ENCODE measurements at regions not wholly inside any gene's neighbourhood (a gene's known extent, or its start where the extent isn't known, plus 50 kb on each side); places are given as distances from the start of the nearest gene placed in this dataset.

- no peak overlapping the region for H3K27ac ChIP-seq (ENCODE audit: low read depth, low read length)
- H3K27me3 Mint-ChIP-seq (ENCODE audit: insufficient read depth), result peaks cover 21% of the 10 kb centered on the region
- no peak overlapping the region for H3K27ac Mint-ChIP-seq
- H3K4me1 Mint-ChIP-seq, result no peaks in the 10 kb centered on the region
- TF ChIP-seq CTCF (conservative IDR thresholded peaks at IDR 0.05), result no peak
- H3K36me3 Mint-ChIP-seq (ENCODE audit: low read depth), result no peaks in the 10 kb centered on the region
- 88% methylated on average over 3 of the region's 3 CpGs; no CpG with 5 or more reads in 1 of the 2 experiments for WGBS, 2 experiments (ENCODE audit: insufficient coverage in 1 of 2, insufficient read length in 1 of 2)
- no peaks in the 10 kb centered on the region for H3K4me1 ChIP-seq (ENCODE audit: control insufficient read depth, insufficient read depth, low read length)
- H3K9me3 ChIP-seq (ENCODE audit: control insufficient read depth, low read length), result no peaks in the 10 kb centered on the region
- H3K27me3 ChIP-seq (ENCODE audit: control insufficient read depth, insufficient read depth, low read length, poor library complexity, severe bottlenecking), result peaks cover 14% of the 10 kb centered on the region
- no peak overlapping the region for H3K9ac ChIP-seq (ENCODE audit: extremely low read depth, low read length, poor library complexity, severe bottlenecking)
- peaks cover 2% of the 10 kb centered on the region for H3K9me3 Mint-ChIP-seq
- no peak for DNase-seq
- no peak overlapping the region for H3K4me3 Mint-ChIP-seq
- H3K36me3 ChIP-seq (ENCODE audit: control insufficient read depth, insufficient read depth, low read length), result no peaks in the 10 kb centered on the region
- no peak overlapping the region for H3K4me3 ChIP-seq (ENCODE audit: low read length)
Observed at GRCh38 chr5:5951953-5952352, 426.4 kb downstream of the MED10 start.

GRCh38 chr5:5950658-5951057 is 427.7 kb downstream of the MED10 start:
- Mint-ChIP-seq H3K9me3 (no peaks in the 10 kb centered on the region), H3K27me3 (ENCODE audit: insufficient read depth) (peaks cover 17% of the 10 kb centered on the region), H3K4me1 (no peaks in the 10 kb centered on the region), H3K27ac (no peak overlapping the region), H3K36me3 (ENCODE audit: low read depth) (no peaks in the 10 kb centered on the region), H3K4me3 (no peak overlapping the region)
- DNase-seq, result no peak
- Histone ChIP-seq H3K36me3 (ENCODE audit: control insufficient read depth, insufficient read depth, low read length) (no peaks in the 10 kb centered on the region), H3K27ac (ENCODE audit: low read depth, low read length) (no peak overlapping the region), H3K9ac (ENCODE audit: extremely low read depth, low read length, poor library complexity, severe bottlenecking) (no peak overlapping the region), H3K4me3 (ENCODE audit: low read length) (no peak overlapping the region), H3K4me1 (ENCODE audit: control insufficient read depth, insufficient read depth, low read length) (no peaks in the 10 kb centered on the region), H3K27me3 (ENCODE audit: control insufficient read depth, insufficient read depth, low read length, poor library complexity, severe bottlenecking) (peaks cover 14% of the 10 kb centered on the region), H3K9me3 (ENCODE audit: control insufficient read depth, low read length) (no peaks in the 10 kb centered on the region)
- WGBS, 2 experiments (ENCODE audit: insufficient coverage in 1 of 2, insufficient read length in 1 of 2), result 83 to 87% methylated on average over 5 of the region's 5 CpGs
- no peak for TF ChIP-seq CTCF (conservative IDR thresholded peaks at IDR 0.05)

- no peak for TF ChIP-seq CTCF (conservative IDR thresholded peaks at IDR 0.05)
- Mint-ChIP-seq H3K9me3 (no peaks in the 10 kb centered on the region), H3K27ac (no peak overlapping the region), H3K27me3 (ENCODE audit: insufficient read depth) (no peaks in the 10 kb centered on the region), H3K36me3 (ENCODE audit: low read depth) (no peaks in the 10 kb centered on the region), H3K4me1 (no peaks in the 10 kb centered on the region), H3K4me3 (no peak overlapping the region)
- Histone ChIP-seq H3K27me3 (ENCODE audit: control insufficient read depth, insufficient read depth, low read length, poor library complexity, severe bottlenecking) (peaks cover 4% of the 10 kb centered on the region), H3K27ac (ENCODE audit: low read depth, low read length) (no peak overlapping the region), H3K9ac (ENCODE audit: extremely low read depth, low read length, poor library complexity, severe bottlenecking) (no peak overlapping the region), H3K36me3 (ENCODE audit: control insufficient read depth, insufficient read depth, low read length) (no peaks in the 10 kb centered on the region), H3K9me3 (ENCODE audit: control insufficient read depth, low read length) (no peaks in the 10 kb centered on the region), H3K4me1 (ENCODE audit: control insufficient read depth, insufficient read depth, low read length) (no peaks in the 10 kb centered on the region), H3K4me3 (ENCODE audit: low read length) (no peak overlapping the region)
- WGBS, 2 experiments (ENCODE audit: insufficient coverage in 1 of 2, insufficient read length in 1 of 2), result 88 to 94% methylated on average over 4 to 5 of the region's 5 CpGs
- DNase-seq, result no peak
Observed at GRCh38 chr5:5941486-5941885, 436.9 kb downstream of the MED10 start.
